HCT116 (cell line): ENCODE measurements at regions not wholly inside any gene's neighbourhood (a gene's known extent, or its start where the extent isn't known, plus 50 kb on each side); places are given as distances from the start of the nearest gene placed in this dataset.

Source experiments
- ATAC-seq: fragments of 200-7000 bp; cut with Tn5 transposase; 2 replicates; pipeline ENCODE4 v1.9.1; 2020; ENCODE audit warnings: mild to moderate bottlenecking, moderate library complexity
- BruUV-seq: library from RNA; stranded (reverse); fragments of 400-500 nt; replicated peaks from 2 replicates; lab custom pipeline; 2021; lab: Mats Ljungman, UMichigan
- CTCF ChIA-PET: fragments of 300-600 bp; sonication (Branson Sonifier 250); formaldehyde crosslinking; loops from one replicate; lab custom pipeline; 2021; ENCODE audit warnings: antibody characterized with exemption; lab: Charles Lee
- POLR2A ChIA-PET: fragments of 300-600, 350-600 bp; sonication (Branson Sonifier 250); formaldehyde crosslinking; loops from one replicate; lab custom pipeline; 2021; ENCODE audit warnings: antibody characterized with exemption; lab: Charles Lee
- RAD21 ChIA-PET, 2 experiments: fragments of 300-600 bp; sonication (Branson Sonifier 250); formaldehyde crosslinking; loops; one replicate each; lab custom pipeline; 2023; ENCODE audit warnings: low total read pairs in 2 of 2; ENCODE audit not compliant: uncharacterized antibody in 2 of 2, unreplicated experiment in 2 of 2, low non-redundant PET in 1 of 2; lab: Charles Lee
- DNase-seq: peaks from one replicate; pipeline ENCODE4 v3.0.0-alpha.2; 2010; ENCODE audit warnings: low read depth, low spot score
- H2AFZ ChIP-seq: fragments of 200-600 bp; shearing (Covaris generic), sonication (generic); 2 replicates; pipeline ENCODE4 v1.6.1; 2017; ENCODE audit warnings: low read depth, mixed run types, mixed read lengths, antibody characterized with exemption, low read length; ENCODE audit not compliant: poor library complexity, severe bottlenecking
- H3K27ac ChIP-seq: 2 replicates; pipeline ENCODE4 v1.5.1; 2012; ENCODE audit warnings: low read depth, low read length
- H3K27me3 ChIP-seq: fragments of 200-600 bp; sonication (generic); 2 replicates; pipeline ENCODE4 v1.6.1; 2016; ENCODE audit warnings: mixed run types, low read length, mixed read lengths; ENCODE audit not compliant: insufficient read depth
- H3K36me3 ChIP-seq, 2 experiments: fragments of 200-500 bp in 1 of 2; fragments of 200-600 bp in 1 of 2; sonication (Bioruptor generic) in 1 of 2; sonication (generic) in 1 of 2; 2 replicates each; pipeline versions ENCODE4 v1.5.1 to v1.6.1; 2014 to 2016; ENCODE audit warnings: low read length in 2 of 2, inconsistent platforms in 1 of 2, mixed read lengths in 1 of 2, mixed run types in 1 of 2; ENCODE audit not compliant: insufficient read depth in 2 of 2, control insufficient read depth in 1 of 2
- H3K4me1 ChIP-seq, 2 experiments: fragments of 200-600 bp in 1 of 2; sonication (generic) in 1 of 2; 2 replicates each; pipeline versions ENCODE4 v1.5.1 to v1.6.1; 2012 to 2017; ENCODE audit warnings: low read length in 2 of 2, inconsistent platforms in 1 of 2, mild to moderate bottlenecking in 1 of 2, mixed read lengths in 1 of 2, mixed run types in 1 of 2, moderate library complexity in 1 of 2; ENCODE audit not compliant: insufficient read depth in 2 of 2, control insufficient read depth in 1 of 2
- H3K4me2 ChIP-seq: fragments of 200-600 bp; sonication (generic); 2 replicates; pipeline ENCODE4 v1.6.1; 2017; ENCODE audit warnings: mixed run types, low read length, mixed read lengths
- H3K4me3 ChIP-seq, 2 experiments: fragments of 200-600 bp in 1 of 2; sonication (generic) in 1 of 2; replicated peaks in 1 of 2; 2 replicates each; pipeline ENCODE4 v1.5.1; 2011 to 2016; ENCODE audit warnings: low read length in 2 of 2, control low read depth in 1 of 2, low read depth in 1 of 2, mild to moderate bottlenecking in 1 of 2, mixed read lengths in 1 of 2, mixed run types in 1 of 2
- H3K79me2 ChIP-seq: fragments of 200-600 bp; sonication (generic); 2 replicates; pipeline ENCODE4 v1.6.1; 2017; ENCODE audit warnings: mild to moderate bottlenecking, mixed run types, low read length, moderate library complexity, mixed read lengths; ENCODE audit not compliant: insufficient read depth
- H3K9ac ChIP-seq: fragments of 200-600 bp; sonication (generic); 2 replicates; pipeline ENCODE4 v1.6.1; 2016; ENCODE audit warnings: low read length, mixed read lengths
- H3K9me2 ChIP-seq: fragments of 200-600 bp; sonication (generic), shearing (Covaris generic); 2 replicates; pipeline ENCODE4 v1.6.1; 2017; ENCODE audit warnings: mixed run types, mild to moderate bottlenecking, moderate library complexity; ENCODE audit not compliant: insufficient read depth
- H3K9me3 ChIP-seq, 2 experiments: fragments of 200-500 bp in 1 of 2; fragments of 200-600 bp in 1 of 2; sonication (Bioruptor generic) in 1 of 2; sonication (generic) in 1 of 2; 2 replicates each; pipeline ENCODE4 v1.6.1; 2014 to 2017; ENCODE audit warnings: low read length in 2 of 2, mixed read lengths in 2 of 2, inconsistent platforms in 1 of 2, low read depth in 1 of 2, mild to moderate bottlenecking in 1 of 2, mixed run types in 1 of 2, moderate library complexity in 1 of 2; ENCODE audit not compliant: control insufficient read depth in 1 of 2, insufficient read depth in 1 of 2
- H4K20me1 ChIP-seq: fragments of 200-600 bp; sonication (generic), shearing (Covaris generic); 2 replicates; pipeline ENCODE4 v1.6.1; 2017; ENCODE audit warnings: mixed run types, mild to moderate bottlenecking, moderate library complexity; ENCODE audit not compliant: insufficient read depth
- CBX3 ChIP-seq: IDR thresholded peaks from 2 replicates; pipeline ENCODE4 v1.6.1; 2012; ENCODE audit warnings: low read depth
- JUND ChIP-seq: IDR thresholded peaks from 2 replicates; pipeline ENCODE4 v1.6.1; 2012
- POLR2AphosphoS5 ChIP-seq: IDR thresholded peaks from 2 replicates; pipeline ENCODE4 v1.6.1; 2011; ENCODE audit warnings: mild to moderate bottlenecking, low read depth, low read length, moderate library complexity
- RAD21 ChIP-seq: IDR thresholded peaks from 2 replicates; pipeline ENCODE4 v1.6.1; 2012; ENCODE audit warnings: low read depth, mild to moderate bottlenecking
- SIN3A ChIP-seq: IDR thresholded peaks from 2 replicates; pipeline ENCODE4 v1.6.1; 2012; ENCODE audit warnings: low read depth
- SRF ChIP-seq: IDR thresholded peaks from 2 replicates; pipeline ENCODE4 v1.6.1; 2012; ENCODE audit warnings: low read depth
- intact Hi-C: fragments of 100-400 bp; cut with micrococcal nuclease; formaldehyde crosslinking; loops from 2 replicates; pipeline ENCODE4 v1.10.0; 2022
- TF ChIP-seq, protein P1 (sequence below): IDR thresholded peaks from 2 replicates; pipeline ENCODE4 v1.6.1; 2012; ENCODE audit warnings: low read depth
- TF ChIP-seq, protein P2 (sequence below): IDR thresholded peaks from 2 replicates; pipeline ENCODE4 v1.6.1; 2011; ENCODE audit warnings: mild to moderate bottlenecking, low read length, moderate library complexity; ENCODE audit not compliant: insufficient replicate concordance; ENCODE audit errors: extremely low read depth
- TF ChIP-seq, protein P3 (sequence below): IDR thresholded peaks from 2 replicates; pipeline ENCODE4 v1.6.1; 2012

DNA sequence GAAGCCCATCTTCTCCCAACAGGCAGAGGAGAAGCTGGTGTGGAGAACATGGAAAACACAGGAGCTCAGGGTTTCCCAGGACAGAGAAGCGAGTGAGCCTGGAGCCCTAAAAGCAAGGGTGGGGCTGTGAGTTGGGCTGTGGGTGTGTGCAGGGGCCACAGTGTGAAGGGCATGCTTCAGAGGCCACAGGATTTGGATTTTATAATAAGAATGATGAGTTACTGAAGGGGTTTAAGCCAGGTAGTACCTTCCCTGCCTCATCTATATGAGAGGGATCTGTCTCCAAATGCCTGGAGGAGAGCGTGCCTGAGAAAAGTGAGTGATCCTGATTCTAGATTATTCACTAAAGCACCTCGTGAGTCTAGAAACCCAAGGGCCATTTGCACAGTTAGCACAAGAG, 106.8 kb downstream of the VPREB1 start:
- DNase-seq (no peak), ATAC-seq (no peak)
- intact Hi-C loops, result no loop called here
- Histone ChIP-seq H3K9me2 (no peaks in the 10 kb centered on the region), H3K9me3 (no peaks in the 10 kb centered on the region), H3K4me3 (no peak overlapping the region), H3K27me3 (peaks cover 25% of the 10 kb centered on the region), H2AFZ (no peak overlapping the region), H3K79me2 (no peaks in the 10 kb centered on the region), H3K27ac (no peak overlapping the region), H3K9ac (no peak overlapping the region), H4K20me1 (no peaks in the 10 kb centered on the region), H3K4me2 (no peak overlapping the region), H3K4me1 (peaks cover 3 to 5% of the 10 kb centered on the region in 2 experiments; a peak in 2 of 4 replicates), H3K36me3 (no peaks in the 10 kb centered on the region)
- RAD21 ChIA-PET, result no interaction called here
- CTCF ChIA-PET, result interaction anchor here (1.7 kb wide), 1 partner anchor 9 kb away, joined by 5 read pairs; no protein-coding TSS in a partner anchor
- no peak for TF ChIP-seq RAD21
- no peak for TF ChIP-seq JUND
- TF ChIP-seq, protein P1, sequence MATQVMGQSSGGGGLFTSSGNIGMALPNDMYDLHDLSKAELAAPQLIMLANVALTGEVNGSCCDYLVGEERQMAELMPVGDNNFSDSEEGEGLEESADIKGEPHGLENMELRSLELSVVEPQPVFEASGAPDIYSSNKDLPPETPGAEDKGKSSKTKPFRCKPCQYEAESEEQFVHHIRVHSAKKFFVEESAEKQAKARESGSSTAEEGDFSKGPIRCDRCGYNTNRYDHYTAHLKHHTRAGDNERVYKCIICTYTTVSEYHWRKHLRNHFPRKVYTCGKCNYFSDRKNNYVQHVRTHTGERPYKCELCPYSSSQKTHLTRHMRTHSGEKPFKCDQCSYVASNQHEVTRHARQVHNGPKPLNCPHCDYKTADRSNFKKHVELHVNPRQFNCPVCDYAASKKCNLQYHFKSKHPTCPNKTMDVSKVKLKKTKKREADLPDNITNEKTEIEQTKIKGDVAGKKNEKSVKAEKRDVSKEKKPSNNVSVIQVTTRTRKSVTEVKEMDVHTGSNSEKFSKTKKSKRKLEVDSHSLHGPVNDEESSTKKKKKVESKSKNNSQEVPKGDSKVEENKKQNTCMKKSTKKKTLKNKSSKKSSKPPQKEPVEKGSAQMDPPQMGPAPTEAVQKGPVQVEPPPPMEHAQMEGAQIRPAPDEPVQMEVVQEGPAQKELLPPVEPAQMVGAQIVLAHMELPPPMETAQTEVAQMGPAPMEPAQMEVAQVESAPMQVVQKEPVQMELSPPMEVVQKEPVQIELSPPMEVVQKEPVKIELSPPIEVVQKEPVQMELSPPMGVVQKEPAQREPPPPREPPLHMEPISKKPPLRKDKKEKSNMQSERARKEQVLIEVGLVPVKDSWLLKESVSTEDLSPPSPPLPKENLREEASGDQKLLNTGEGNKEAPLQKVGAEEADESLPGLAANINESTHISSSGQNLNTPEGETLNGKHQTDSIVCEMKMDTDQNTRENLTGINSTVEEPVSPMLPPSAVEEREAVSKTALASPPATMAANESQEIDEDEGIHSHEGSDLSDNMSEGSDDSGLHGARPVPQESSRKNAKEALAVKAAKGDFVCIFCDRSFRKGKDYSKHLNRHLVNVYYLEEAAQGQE, result no peak
- POLR2A ChIA-PET, result no interaction called here
- no TSS peak for BruUV-seq

DNA sequence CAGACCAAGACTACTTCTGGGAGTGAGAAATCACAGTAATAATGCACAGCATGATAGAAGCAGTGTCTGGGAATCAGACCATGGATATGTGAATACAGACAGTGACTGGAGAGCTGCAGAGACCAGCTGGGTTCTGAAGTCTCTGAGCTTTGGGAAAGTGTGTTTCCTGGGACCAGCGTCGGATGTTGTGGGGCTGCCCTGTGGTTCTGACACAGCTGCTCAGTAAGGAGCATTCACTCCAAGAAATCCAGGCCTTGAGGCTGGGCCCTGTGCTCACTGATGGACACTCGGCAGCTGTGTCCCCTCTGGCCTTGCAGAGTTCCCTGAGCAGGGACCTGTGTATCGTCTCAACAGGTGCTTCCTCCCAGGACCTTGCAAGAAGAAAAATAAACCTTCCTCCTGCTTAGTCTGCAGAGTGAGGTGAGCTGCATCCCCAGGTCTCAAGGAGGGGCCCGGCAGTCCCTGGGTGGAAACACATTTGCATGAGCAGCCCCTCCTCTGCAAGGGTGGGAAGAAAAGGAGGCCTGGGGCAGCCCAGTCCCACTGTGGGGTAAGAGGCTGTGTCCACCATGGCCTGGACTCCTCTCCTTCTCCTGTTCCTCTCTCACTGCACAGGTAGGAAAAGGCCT, 107.9 kb downstream of the VPREB1 start:
- ATAC-seq, result no peak
- H3K27ac ChIP-seq, result no peak overlapping the region
- no peak for DNase-seq
- no peaks in the 10 kb centered on the region for H3K79me2 ChIP-seq
- H3K4me1 ChIP-seq, result peaks cover 5 to 10% of the 10 kb centered on the region in 2 experiments; a peak in 2 of 4 replicates
- no TSS peak for BruUV-seq
- no peak overlapping the region for H3K4me2 ChIP-seq
- H3K9me3 ChIP-seq, result no peaks in the 10 kb centered on the region
- H3K9me2 ChIP-seq, result no peaks in the 10 kb centered on the region
- no peak overlapping the region for H3K9ac ChIP-seq
- peaks cover 25% of the 10 kb centered on the region for H3K27me3 ChIP-seq
- H3K36me3 ChIP-seq, result no peaks in the 10 kb centered on the region
- ChIA-PET POLR2A (no interaction called here), CTCF (interaction anchor here (1.7 kb wide), 1 partner anchor 10 kb away, joined by 5 read pairs; no protein-coding TSS in a partner anchor), RAD21 (no interaction called here)
- no peak overlapping the region for H3K4me3 ChIP-seq
- H2AFZ ChIP-seq, result no peak overlapping the region
- intact Hi-C loops, result no loop called here
- H4K20me1 ChIP-seq, result no peaks in the 10 kb centered on the region
- TF ChIP-seq JUND (no peak), CBX3 (no peak), SIN3A (no peak), POLR2AphosphoS5 (no peak), SRF (no peak)
- TF ChIP-seq, protein P2, sequence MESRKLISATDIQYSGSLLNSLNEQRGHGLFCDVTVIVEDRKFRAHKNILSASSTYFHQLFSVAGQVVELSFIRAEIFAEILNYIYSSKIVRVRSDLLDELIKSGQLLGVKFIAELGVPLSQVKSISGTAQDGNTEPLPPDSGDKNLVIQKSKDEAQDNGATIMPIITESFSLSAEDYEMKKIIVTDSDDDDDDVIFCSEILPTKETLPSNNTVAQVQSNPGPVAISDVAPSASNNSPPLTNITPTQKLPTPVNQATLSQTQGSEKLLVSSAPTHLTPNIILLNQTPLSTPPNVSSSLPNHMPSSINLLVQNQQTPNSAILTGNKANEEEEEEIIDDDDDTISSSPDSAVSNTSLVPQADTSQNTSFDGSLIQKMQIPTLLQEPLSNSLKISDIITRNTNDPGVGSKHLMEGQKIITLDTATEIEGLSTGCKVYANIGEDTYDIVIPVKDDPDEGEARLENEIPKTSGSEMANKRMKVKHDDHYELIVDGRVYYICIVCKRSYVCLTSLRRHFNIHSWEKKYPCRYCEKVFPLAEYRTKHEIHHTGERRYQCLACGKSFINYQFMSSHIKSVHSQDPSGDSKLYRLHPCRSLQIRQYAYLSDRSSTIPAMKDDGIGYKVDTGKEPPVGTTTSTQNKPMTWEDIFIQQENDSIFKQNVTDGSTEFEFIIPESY, result no peak
- TF ChIP-seq, protein P1, result no peak
- TF ChIP-seq, protein P3, sequence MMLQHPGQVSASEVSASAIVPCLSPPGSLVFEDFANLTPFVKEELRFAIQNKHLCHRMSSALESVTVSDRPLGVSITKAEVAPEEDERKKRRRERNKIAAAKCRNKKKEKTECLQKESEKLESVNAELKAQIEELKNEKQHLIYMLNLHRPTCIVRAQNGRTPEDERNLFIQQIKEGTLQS, result no peak
